ENCODE measurements at regions not wholly inside any gene's neighbourhood (a gene's known extent, or its start where the extent isn't known, plus 50 kb on each side); places are given as distances from the start of the nearest gene placed in this dataset.

GRCh38 chr20:10731190-10731965 is 57.6 kb upstream of the JAG1 start:
- TF ChIP-seq FOXP2 (optimal IDR thresholded peaks at IDR 0.05; ENCODE audit: borderline replicate concordance, extremely low read depth, extremely low read length, insufficient read depth) (no peak), TAF1 (IDR thresholded peaks at IDR 0.05; ENCODE audit: borderline replicate concordance, insufficient read depth, low read length) (no peak), REST (IDR thresholded peaks at IDR 0.05; ENCODE audit: insufficient read depth in 1 of 2, low read depth in 2 of 2, low read length in 2 of 2) (no peak), POLR2AphosphoS5 (IDR thresholded peaks at IDR 0.05; ENCODE audit: low read depth, low read length) (no peak), SIN3A (IDR thresholded peaks at IDR 0.05; ENCODE audit: borderline replicate concordance, insufficient read depth, low read length) (no peak)

DNA sequence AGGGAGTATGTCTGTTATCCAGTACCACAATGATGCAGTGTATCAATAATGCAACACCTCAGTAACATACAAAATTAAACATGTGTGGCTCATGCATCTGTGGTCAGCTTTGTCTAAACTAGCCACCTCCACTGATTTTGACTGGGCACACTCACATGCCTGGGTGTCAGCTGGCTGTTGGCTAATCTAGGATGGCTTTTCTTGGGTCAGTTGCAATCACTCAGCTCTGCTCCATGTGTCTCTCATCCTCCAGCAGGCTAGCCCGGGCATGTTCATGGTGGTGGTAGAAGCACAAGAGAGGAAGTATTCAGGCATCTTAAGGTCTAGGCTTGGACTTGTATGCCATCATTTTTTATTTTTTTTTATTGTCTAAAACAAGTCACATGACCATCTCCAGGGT is 59.3 kb upstream of the JAG1 start:
- TF ChIP-seq TAF1 (IDR thresholded peaks at IDR 0.05; ENCODE audit: borderline replicate concordance, insufficient read depth, low read length) (no peak), POLR2AphosphoS5 (IDR thresholded peaks at IDR 0.05; ENCODE audit: low read depth, low read length) (no peak), REST (IDR thresholded peaks at IDR 0.05; ENCODE audit: insufficient read depth in 1 of 2, low read depth in 2 of 2, low read length in 2 of 2) (no peak), FOXP2 (optimal IDR thresholded peaks at IDR 0.05; ENCODE audit: borderline replicate concordance, extremely low read depth, extremely low read length, insufficient read depth) (no peak), SIN3A (IDR thresholded peaks at IDR 0.05; ENCODE audit: borderline replicate concordance, insufficient read depth, low read length) (no peak)

GRCh38 chr20:10735195-10735949 is 61.6 kb upstream of the JAG1 start:
- TF ChIP-seq REST (IDR thresholded peaks at IDR 0.05; ENCODE audit: insufficient read depth in 1 of 2, low read depth in 2 of 2, low read length in 2 of 2) (no peak), FOXP2 (optimal IDR thresholded peaks at IDR 0.05; ENCODE audit: borderline replicate concordance, extremely low read depth, extremely low read length, insufficient read depth) (no peak), SIN3A (IDR thresholded peaks at IDR 0.05; ENCODE audit: borderline replicate concordance, insufficient read depth, low read length) (no peak), TAF1 (IDR thresholded peaks at IDR 0.05; ENCODE audit: borderline replicate concordance, insufficient read depth, low read length) (no peak), POLR2AphosphoS5 (IDR thresholded peaks at IDR 0.05; ENCODE audit: low read depth, low read length) (no peak)

DNA sequence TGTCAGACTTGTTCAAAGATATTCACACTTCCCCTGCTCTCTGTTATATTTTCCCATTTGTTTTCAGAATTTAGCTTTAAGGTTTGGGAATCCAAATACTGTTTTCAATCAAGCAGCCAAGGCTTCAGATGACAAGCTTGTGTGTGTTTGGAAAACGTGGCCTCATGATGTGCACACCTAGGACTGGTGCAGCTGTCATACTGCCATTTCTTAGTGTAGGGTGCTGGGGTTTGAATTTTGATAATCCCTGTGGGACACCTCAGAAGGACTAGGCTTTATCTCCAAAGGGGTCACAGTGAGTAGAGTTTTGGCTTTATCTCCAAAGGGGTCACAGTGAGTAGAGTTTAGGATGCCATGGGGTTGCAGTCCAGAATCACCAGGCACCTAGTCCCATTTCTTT is 65.3 kb upstream of the JAG1 start:
- TF ChIP-seq SIN3A (IDR thresholded peaks at IDR 0.05; ENCODE audit: borderline replicate concordance, insufficient read depth, low read length) = no peak
- TF ChIP-seq POLR2AphosphoS5 (IDR thresholded peaks at IDR 0.05; ENCODE audit: low read depth, low read length) = no peak
- TF ChIP-seq FOXP2 (optimal IDR thresholded peaks at IDR 0.05; ENCODE audit: borderline replicate concordance, extremely low read depth, extremely low read length, insufficient read depth) = no peak
- TF ChIP-seq TAF1 (IDR thresholded peaks at IDR 0.05; ENCODE audit: borderline replicate concordance, insufficient read depth, low read length) = no peak
- no peak for TF ChIP-seq REST (IDR thresholded peaks at IDR 0.05; ENCODE audit: insufficient read depth in 1 of 2, low read depth in 2 of 2, low read length in 2 of 2)
